Liver (tissue), 3 donors: ENCODE measurements at regions not wholly inside any gene's neighbourhood (a gene's known extent, or its start where the extent isn't known, plus 50 kb on each side); places are given as distances from the start of the nearest gene placed in this dataset.
"Not testable (repeated sequence)": the region's sequence is repeated elsewhere in the genome, so short reads cannot be mapped to it uniquely, and the experiment has no call there.

Experiments
- CTCF ChIP-seq: fragments of 150-350 bp; IDR thresholded peaks from 2 replicates; pipeline ENCODE4 v1.5.1; 2017; ENCODE audit warnings: improper control_type of control experiment, low read depth, low read length; ENCODE audit not compliant: missing input control
- GABPA ChIP-seq, 2 donors: IDR thresholded peaks in 1 of 2; conservative IDR thresholded peaks in 1 of 2; 2 replicates each; pipeline ENCODE4 v1.6.1; 2016; ENCODE audit warnings: antibody characterized with exemption in 2 of 2, mild to moderate bottlenecking in 1 of 2, moderate library complexity in 1 of 2
- NR2F2 ChIP-seq: IDR thresholded peaks from 2 replicates; pipeline ENCODE4 v1.6.1; 2016; ENCODE audit warnings: antibody characterized with exemption
- TAF1 ChIP-seq: conservative IDR thresholded peaks from 2 replicates; pipeline ENCODE4 v1.6.1; 2016; ENCODE audit warnings: antibody characterized with exemption, mild to moderate bottlenecking
- YY1 ChIP-seq: IDR thresholded peaks from 2 replicates; pipeline ENCODE4 v1.6.1; 2016; ENCODE audit warnings: antibody characterized with exemption, mild to moderate bottlenecking
- ZBTB33 ChIP-seq: IDR thresholded peaks from 2 replicates; pipeline ENCODE4 v1.6.1; 2016; ENCODE audit warnings: antibody characterized with exemption
- donor health status: healthy.
- donor health status: healthy.

- TF ChIP-seq CTCF; TAF1; YY1; NR2F2; GABPA (IDR thresholded peaks at IDR 0.05 in 1 of 2, conservative IDR thresholded peaks at IDR 0.05 in 1 of 2); ZBTB33: not testable (repeated sequence)
These were observed 431.1 kb upstream of the NR5A2 start for GRCh38 chr1:199596448-199596847.
